ENCODE measurements at regions not wholly inside any gene's neighbourhood (a gene's known extent, or its start where the extent isn't known, plus 50 kb on each side); places are given as distances from the start of the nearest gene placed in this dataset.

DNA sequence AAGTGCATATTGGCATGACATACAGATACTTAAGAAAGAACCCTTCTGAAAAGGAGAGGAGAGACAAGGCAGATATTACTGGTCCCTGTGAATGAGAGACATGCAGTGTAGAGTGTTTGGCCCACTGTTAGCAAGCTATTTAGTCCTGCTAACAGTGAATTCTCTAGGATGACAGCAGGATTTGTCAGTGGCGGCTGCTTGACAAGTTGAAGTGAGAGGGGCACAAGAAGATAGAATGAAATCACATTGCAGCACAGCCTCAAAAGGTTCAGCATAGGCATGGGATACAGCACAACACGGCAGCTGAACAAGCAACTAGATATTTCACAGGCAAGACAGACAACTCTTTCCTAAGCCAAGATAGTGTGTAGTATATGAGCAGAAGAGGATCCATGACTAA is 407.9 kb downstream of the PLA2G4A start:
- H3K36me3 ChIP-seq (ENCODE audit: insufficient read depth, low read length), result no peaks in the 10 kb centered on the region
- H3K4me3 ChIP-seq (ENCODE audit: low read depth, low read length, poor library complexity, severe bottlenecking), result no peak overlapping the region
- no peaks in the 10 kb centered on the region for H3K9me2 ChIP-seq (ENCODE audit: insufficient read depth, low read length)
- BruUV-seq (replicated peaks), result no TSS peak
- no peaks in the 10 kb centered on the region for H3K4me1 ChIP-seq (ENCODE audit: insufficient read depth, low read length, poor library complexity, severe bottlenecking)
- H3K4me2 ChIP-seq (ENCODE audit: low read length), result no peak overlapping the region
- TF ChIP-seq EZH2phosphoT487 (IDR thresholded peaks at IDR 0.05; ENCODE audit: borderline replicate concordance, low read depth, low read length), result no peak
- TF ChIP-seq, protein P1, sequence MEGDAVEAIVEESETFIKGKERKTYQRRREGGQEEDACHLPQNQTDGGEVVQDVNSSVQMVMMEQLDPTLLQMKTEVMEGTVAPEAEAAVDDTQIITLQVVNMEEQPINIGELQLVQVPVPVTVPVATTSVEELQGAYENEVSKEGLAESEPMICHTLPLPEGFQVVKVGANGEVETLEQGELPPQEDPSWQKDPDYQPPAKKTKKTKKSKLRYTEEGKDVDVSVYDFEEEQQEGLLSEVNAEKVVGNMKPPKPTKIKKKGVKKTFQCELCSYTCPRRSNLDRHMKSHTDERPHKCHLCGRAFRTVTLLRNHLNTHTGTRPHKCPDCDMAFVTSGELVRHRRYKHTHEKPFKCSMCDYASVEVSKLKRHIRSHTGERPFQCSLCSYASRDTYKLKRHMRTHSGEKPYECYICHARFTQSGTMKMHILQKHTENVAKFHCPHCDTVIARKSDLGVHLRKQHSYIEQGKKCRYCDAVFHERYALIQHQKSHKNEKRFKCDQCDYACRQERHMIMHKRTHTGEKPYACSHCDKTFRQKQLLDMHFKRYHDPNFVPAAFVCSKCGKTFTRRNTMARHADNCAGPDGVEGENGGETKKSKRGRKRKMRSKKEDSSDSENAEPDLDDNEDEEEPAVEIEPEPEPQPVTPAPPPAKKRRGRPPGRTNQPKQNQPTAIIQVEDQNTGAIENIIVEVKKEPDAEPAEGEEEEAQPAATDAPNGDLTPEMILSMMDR (conservative IDR thresholded peaks at IDR 0.05; ENCODE audit: low read length), result no peak
- no peak overlapping the region for H3K27ac ChIP-seq (ENCODE audit: low read depth, low read length, poor library complexity, severe bottlenecking)
- POLR2A ChIA-PET, result interaction anchor here (1.0 kb wide), 1 partner anchor 13 kb away, joined by 3 read pairs; no protein-coding TSS in a partner anchor
- intact Hi-C loops (cut with micrococcal nuclease; ENCODE audit: unreplicated experiment), result no loop called here
- H4K20me1 ChIP-seq (ENCODE audit: insufficient read depth, low read length), result no peaks in the 10 kb centered on the region
- no peaks in the 10 kb centered on the region for H3K9me3 ChIP-seq (ENCODE audit: low read length)
- DNase-seq (ENCODE audit: low spot score), result no peak
- no peak overlapping the region for H2AFZ ChIP-seq (ENCODE audit: low read length)
- CTCF ChIA-PET (ENCODE audit: unreplicated experiment), result no interaction called here
- H3K79me2 ChIP-seq (ENCODE audit: insufficient read depth, low read depth, low read length), result no peaks in the 10 kb centered on the region

DNA sequence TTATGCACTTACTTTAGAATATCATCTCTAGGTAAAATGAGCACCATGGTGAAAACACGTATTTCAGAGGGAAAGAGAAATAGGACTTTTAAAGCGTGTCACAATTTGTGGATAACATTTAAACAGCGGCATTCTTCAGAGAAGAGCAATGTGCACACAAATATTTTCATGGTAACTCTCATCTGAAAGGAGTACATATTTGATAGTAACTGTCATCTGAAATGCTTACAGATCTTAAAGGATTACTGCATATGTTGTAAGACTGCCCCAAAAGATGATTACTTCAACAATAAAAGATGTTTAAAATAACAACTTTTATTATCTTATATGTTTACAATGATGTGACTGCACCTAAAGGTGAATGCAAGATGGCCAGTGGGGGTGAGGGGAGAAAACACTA is 408.8 kb downstream of the PLA2G4A start:
- H3K9me2 ChIP-seq (ENCODE audit: insufficient read depth, low read length), result no peaks in the 10 kb centered on the region
- DNase-seq (ENCODE audit: low spot score), result no peak
- CTCF ChIA-PET (ENCODE audit: unreplicated experiment), result no interaction called here
- no peak overlapping the region for H2AFZ ChIP-seq (ENCODE audit: low read length)
- no peak for TF ChIP-seq EZH2phosphoT487 (IDR thresholded peaks at IDR 0.05; ENCODE audit: borderline replicate concordance, low read depth, low read length)
- TF ChIP-seq, protein P1 (conservative IDR thresholded peaks at IDR 0.05; ENCODE audit: low read length), result no peak
- no TSS peak for BruUV-seq (replicated peaks)
- no peaks in the 10 kb centered on the region for H3K9me3 ChIP-seq (ENCODE audit: low read length)
- H3K4me2 ChIP-seq (ENCODE audit: low read length), result no peak overlapping the region
- H3K4me1 ChIP-seq (ENCODE audit: insufficient read depth, low read length, poor library complexity, severe bottlenecking), result no peaks in the 10 kb centered on the region
- H3K4me3 ChIP-seq (ENCODE audit: low read depth, low read length, poor library complexity, severe bottlenecking), result no peak overlapping the region
- no peak overlapping the region for H3K27ac ChIP-seq (ENCODE audit: low read depth, low read length, poor library complexity, severe bottlenecking)
- no peaks in the 10 kb centered on the region for H3K36me3 ChIP-seq (ENCODE audit: insufficient read depth, low read length)
- H3K79me2 ChIP-seq (ENCODE audit: insufficient read depth, low read depth, low read length), result no peaks in the 10 kb centered on the region
- no peaks in the 10 kb centered on the region for H4K20me1 ChIP-seq (ENCODE audit: insufficient read depth, low read length)
- intact Hi-C loops (cut with micrococcal nuclease; ENCODE audit: unreplicated experiment), result no loop called here
- POLR2A ChIA-PET, result interaction anchor here (0.8 kb wide), 1 partner anchor 18 kb away, joined by 3 read pairs; no protein-coding TSS in a partner anchor

GRCh38 chr1:187241971-187242370 is 413.2 kb downstream of the PLA2G4A start:
- ChIA-PET CTCF (ENCODE audit: unreplicated experiment) (no interaction called here), POLR2A (interaction anchor here (0.6 kb wide), 1 partner anchor 230 kb away, joined by 4 read pairs; no protein-coding TSS in a partner anchor)
- Histone ChIP-seq H4K20me1 (ENCODE audit: insufficient read depth, low read length) (no peaks in the 10 kb centered on the region), H3K4me3 (ENCODE audit: low read depth, low read length, poor library complexity, severe bottlenecking) (no peak overlapping the region), H3K79me2 (ENCODE audit: insufficient read depth, low read depth, low read length) (no peaks in the 10 kb centered on the region), H3K4me2 (ENCODE audit: low read length) (no peak overlapping the region), H3K9me2 (ENCODE audit: insufficient read depth, low read length) (no peaks in the 10 kb centered on the region), H3K27ac (ENCODE audit: low read depth, low read length, poor library complexity, severe bottlenecking) (no peak overlapping the region), H3K36me3 (ENCODE audit: insufficient read depth, low read length) (no peaks in the 10 kb centered on the region), H3K9me3 (ENCODE audit: low read length) (no peaks in the 10 kb centered on the region), H3K4me1 (ENCODE audit: insufficient read depth, low read length, poor library complexity, severe bottlenecking) (no peaks in the 10 kb centered on the region), H2AFZ (ENCODE audit: low read length) (no peak overlapping the region)
- TF ChIP-seq, protein P1 (conservative IDR thresholded peaks at IDR 0.05; ENCODE audit: low read length), result no peak
- TF ChIP-seq EZH2phosphoT487 (IDR thresholded peaks at IDR 0.05; ENCODE audit: borderline replicate concordance, low read depth, low read length), result no peak
- no TSS peak for BruUV-seq (replicated peaks)
- DNase-seq (ENCODE audit: low spot score), result no peak
- intact Hi-C loops (cut with micrococcal nuclease; ENCODE audit: unreplicated experiment), result no loop called here

Measured in OCI-LY7 (cell line).